ENCODE measurements at regions not wholly inside any gene's neighbourhood (a gene's known extent, or its start where the extent isn't known, plus 50 kb on each side); places are given as distances from the start of the nearest gene placed in this dataset.

GRCh38 chr9:73655363-73655762 is 503.7 kb downstream of the ANXA1 start:
- TF ChIP-seq CTCF (IDR thresholded peaks at IDR 0.05) = no peak
- no peak for TF ChIP-seq EZH2phosphoT487 (IDR thresholded peaks at IDR 0.05)
- TF ChIP-seq EZH2 (IDR thresholded peaks at IDR 0.05) = no peak
